ENCODE measurements at regions not wholly inside any gene's neighbourhood (a gene's known extent, or its start where the extent isn't known, plus 50 kb on each side); places are given as distances from the start of the nearest gene placed in this dataset.
"Not testable (repeated sequence)": the region's sequence is repeated elsewhere in the genome, so short reads cannot be mapped to it uniquely, and the experiment has no call there.

DNA sequence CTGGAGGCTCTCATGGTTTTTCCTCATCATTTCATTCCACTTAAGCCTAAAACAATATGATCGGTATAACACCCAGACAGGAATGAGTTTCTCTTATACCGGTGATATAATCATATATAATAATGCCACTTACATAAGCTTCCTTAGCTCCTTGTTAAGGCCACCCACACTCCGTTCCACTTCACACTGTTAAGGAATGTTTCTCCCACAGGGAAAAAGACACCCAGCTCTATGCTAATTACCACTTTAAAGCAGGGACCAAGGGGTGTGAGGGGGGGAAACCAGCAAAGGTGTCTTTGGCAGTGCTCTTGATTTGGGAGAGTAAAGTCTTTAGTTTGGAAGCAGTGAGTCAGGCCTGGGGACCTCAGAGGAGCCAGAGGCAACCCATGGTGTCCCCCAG, 245.4 kb downstream of the NPIPA7 start:
- DNase-seq: not testable (repeated sequence)

DNA sequence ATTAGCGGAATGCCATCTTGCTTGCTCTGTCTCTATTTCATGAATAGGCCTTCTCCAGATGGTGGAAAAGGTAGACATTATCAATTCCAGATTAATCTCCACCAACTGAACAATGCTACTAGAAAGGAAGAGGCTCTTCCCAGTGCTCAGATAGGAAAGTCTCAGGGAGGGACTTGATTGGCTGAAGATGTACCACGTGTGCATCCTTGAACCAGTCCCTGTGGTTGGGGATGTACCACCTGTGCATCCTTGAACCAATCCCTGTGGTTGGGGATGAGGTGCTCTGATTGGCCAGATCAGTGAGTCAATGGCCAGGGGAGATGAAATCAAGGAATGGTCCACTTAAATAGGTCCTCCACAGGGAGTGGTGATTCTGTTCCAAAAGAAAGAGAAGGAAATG, 246.2 kb downstream of the NPIPA7 start:
- not testable (repeated sequence) for DNase-seq

DNA sequence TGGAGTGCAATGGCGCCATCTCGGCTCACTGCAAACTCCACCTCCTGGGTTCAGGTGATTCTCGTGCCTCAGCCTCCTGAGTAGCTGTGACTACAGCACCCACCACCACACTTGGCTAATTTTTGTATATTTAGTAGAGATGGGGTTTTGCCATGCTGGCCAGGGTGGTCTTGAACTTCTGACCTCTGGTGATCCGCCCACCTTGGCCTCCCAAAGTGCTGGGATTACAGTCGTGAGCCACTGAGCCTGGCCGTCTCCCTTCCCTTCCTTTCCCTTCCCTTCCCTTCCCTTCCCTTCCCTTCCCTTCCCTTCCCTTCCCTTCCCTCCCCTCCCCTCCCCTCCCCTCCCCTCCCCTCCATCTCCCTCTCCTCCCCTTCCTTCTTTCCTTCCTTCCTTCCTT, 248.9 kb downstream of the NPIPA7 start:
- DNase-seq: not testable (repeated sequence)

DNA sequence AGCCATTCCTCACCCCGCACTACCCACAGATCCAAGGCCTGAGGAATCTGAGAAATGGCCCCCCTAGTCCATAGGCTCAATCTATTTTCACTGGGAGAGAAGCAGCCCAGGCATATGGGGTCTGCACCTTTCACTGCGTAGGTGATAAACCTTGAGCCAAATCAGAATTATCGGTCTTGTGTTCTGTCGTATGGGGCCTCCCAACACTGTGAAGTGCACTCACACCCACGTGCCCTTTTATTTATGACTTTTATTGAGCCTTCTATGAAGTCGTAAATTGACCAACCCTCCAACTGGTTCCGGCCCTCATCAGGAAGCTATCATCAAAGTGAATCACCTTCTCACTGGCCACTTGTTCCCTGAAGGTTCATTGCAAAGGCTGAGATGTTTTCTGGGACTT, 259.3 kb downstream of the NPIPA7 start:
- not testable (repeated sequence) for DNase-seq

DNA sequence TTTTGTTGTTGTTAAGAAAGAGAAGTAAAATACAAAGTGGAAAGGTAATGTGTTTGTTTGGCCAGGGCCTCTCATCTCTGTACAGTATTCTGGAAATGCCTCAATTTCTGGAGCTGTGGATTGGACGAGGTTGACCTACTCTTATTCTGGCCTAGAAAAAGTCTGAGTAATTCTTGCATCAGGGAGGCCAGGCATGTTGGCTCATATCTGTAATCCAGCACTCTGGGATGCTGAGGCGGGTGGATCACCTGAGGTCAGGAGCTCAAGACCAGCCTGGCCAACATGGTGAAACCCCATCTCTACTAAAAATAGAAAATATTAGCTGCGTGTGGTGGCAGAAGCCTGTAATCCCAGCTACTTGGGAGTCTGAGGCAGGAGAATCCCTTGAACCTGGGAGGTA, 259.8 kb downstream of the NPIPA7 start:
- DNase-seq: not testable (repeated sequence)

DNA sequence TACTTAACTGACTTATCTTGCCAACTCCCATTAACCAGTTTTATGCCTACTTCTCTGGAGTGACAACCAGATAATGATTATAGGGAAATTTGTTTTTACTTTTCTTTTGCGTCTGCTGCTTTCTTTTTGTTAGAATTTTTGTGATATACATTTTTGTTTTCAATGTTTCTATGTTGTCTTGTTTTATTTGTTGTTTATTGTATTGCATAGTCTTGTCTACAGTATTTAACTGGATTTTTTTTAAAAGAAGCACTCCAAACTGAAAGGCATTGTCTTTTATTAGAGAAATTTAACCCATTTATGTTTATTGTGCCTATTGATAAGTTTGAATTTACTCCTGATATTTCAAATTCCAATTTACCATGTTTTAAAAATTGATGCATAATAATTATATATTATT, 264.9 kb downstream of the NPIPA7 start:
- not testable (repeated sequence) for DNase-seq

DNA sequence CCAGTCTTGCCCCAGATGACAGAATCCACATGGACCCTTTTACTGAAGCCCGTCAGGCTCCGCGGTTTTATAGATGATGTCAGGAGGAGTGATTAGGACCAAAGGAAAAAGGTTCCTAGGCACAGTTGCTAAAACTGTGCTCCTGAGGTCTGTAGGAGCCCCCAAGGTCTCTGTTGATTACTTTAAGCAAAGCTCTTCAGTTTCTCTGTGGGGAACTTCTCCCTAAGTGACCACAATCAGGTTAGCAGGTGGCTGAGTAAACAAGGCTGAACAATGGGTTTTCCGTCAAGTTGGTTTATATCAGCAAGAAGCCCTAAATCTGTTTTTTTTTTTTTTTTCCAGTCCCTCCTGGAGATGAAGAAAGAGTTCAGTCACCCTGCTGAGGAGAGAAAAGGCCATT, 269.1 kb downstream of the NPIPA7 start:
- DNase-seq: not testable (repeated sequence)

DNA sequence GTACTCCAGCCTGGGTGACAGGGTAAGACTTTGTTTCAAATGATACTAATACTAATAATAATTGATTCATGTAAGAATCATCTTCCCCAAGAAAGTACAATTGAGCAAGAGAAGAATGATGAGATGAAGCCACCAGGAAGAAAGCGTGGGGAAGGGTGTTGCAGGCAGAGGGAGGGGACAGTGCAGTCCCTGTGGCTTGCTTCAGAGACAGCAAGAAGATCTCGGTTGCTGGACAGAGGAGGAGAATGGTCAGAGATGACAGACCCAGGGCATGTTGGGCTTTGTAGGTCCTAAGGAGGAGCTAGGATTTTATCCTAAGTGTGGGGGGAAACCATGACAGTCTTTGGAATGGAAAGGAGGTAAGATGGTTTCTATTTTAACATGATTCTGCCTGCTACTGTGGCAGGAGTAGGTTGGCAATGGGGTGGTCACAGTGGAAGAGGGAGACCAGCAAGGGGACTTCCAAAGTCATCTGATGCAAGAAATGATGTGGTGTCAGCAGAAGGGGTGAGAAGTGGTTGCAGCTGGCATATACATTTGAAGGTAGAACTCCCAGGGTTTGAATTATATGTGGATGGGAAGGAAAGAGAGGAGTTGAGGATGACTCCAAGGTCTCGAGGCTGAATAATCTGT, 293.4 kb downstream of the NPIPA7 start:
- DNase-seq: not testable (repeated sequence)

DNA sequence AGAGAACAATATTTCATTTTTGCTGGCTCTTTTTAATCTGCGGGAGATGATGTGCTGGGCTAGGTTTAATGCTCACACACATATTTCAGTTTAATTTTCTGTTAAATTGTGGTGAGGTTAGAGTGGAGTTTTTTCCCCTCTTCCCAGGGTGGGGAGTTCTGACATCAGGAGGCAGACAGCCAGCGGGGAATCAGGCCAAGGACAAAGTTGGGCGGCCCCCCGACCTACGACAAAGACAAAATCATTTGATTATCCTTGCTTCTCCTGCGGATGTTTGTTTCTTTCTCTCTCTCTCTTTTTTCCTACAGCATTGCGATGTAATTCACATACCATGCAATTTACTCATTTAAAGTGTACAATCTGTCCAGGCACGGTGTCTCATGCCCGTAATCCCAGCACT, 295.9 kb downstream of the NPIPA7 start:
- not testable (repeated sequence) for DNase-seq

DNA sequence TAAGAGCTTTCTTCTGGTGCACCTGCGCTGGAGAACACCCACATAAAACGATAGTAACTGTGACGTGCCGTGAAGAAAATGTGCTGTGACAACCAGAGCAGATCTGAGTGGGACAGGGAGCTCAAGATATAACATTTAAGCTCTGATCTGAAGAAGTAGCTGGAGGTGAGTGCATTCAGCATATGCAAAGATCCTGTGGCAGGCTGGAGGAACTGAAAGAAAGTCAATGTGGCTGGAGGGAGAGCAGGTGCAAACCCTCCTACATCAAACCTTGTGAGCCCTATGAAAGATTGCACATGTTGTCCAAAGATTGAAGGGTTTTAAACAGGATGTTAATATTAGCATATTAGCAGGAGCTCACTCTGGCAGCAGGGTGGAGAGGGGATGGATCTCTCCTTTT, 342.9 kb downstream of the NPIPA7 start:
- DNase-seq: not testable (repeated sequence)

DNA sequence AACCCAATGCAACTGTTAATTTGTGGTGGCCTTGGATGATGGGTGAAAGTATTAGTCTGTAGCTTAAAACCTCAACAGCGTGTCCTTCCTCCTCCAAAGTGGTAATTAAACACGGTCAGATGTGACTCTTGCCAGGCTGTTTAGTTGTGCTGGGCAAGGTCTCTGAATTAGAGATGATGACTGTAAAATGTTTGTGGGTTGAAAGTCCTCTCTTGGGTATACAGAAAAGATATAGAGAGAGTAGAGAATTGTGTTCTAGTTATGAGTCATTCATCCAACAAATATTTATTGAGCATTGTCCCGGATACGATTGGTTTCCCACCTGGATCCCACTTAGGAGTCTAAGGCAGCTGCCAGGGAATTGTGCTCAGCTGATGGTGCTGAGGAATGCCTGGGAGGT, 343.7 kb downstream of the NPIPA7 start:
- DNase-seq: not testable (repeated sequence)

DNA sequence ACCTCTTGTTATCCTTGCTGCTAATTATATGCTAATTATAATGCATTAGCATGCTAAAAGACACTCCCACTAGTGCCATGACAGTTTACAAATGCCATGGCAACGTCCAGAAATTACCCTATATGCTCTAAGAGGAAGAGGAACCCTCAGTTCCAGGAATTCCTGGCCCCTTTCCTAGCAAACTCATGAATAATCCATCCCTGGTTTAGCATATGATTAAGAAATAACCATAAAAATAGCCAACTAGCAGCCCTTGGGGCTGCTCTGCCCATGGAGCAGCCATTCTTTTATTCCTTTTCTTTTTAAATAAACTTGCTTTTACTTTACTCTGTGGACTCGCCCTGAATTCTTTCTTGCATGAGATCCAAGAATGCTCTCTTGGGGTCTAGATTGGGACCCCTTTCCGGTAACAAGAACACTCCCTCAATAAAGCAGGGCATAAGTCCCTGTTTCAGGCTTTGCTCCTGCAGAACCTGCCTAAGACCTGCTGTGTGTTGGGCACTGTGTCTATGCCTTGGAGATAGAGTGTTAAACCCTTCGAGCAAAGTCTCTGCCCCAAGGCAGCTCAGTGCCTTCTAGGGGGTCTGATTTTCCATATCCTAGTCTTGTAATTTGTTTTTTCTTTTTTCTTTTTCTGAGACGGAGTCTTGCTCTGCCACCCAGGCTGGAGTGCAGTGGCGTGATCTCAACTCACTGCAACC, 345.0 kb downstream of the NPIPA7 start:
- not testable (repeated sequence) for DNase-seq

DNA sequence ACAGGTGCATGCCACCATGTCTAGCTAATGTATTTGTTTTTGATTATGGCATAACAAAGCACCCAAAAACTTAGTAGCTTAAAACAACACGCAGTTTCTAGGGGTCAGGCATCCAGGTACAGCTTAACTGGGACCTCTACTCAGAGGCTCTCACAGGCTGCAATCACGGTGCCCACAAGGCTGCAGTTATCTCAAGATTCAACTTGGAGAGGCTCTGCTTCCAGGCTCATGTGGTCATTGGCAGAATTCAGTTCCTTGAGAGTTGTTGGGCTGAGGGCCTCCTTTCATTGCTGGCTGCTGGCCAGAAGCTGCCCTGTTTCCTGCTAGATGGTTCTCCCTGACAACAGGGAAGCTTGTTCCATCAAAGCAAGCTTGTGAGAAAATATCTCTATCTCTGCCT, 348.1 kb downstream of the NPIPA7 start:
- DNase-seq: not testable (repeated sequence)

DNA sequence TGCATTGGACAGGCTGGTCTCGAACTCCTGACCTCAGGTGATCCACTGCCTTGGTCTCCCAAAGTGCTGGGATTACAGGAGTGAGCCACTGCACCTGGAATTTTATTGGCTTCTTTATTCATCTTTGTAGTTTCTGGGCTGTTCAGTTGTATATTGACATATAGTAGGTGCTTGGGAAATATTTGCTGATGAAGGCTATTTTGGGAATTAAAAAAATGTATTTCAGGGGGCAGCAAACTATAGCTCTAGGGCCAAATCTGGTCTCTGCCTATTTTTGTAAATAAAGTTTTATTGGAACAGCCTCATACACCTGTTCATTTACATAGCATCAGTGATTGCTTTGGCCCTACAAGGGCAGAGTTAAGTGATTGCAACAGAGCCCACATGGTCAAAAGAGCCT, 363.6 kb downstream of the NPIPA7 start:
- not testable (repeated sequence) for DNase-seq

DNA sequence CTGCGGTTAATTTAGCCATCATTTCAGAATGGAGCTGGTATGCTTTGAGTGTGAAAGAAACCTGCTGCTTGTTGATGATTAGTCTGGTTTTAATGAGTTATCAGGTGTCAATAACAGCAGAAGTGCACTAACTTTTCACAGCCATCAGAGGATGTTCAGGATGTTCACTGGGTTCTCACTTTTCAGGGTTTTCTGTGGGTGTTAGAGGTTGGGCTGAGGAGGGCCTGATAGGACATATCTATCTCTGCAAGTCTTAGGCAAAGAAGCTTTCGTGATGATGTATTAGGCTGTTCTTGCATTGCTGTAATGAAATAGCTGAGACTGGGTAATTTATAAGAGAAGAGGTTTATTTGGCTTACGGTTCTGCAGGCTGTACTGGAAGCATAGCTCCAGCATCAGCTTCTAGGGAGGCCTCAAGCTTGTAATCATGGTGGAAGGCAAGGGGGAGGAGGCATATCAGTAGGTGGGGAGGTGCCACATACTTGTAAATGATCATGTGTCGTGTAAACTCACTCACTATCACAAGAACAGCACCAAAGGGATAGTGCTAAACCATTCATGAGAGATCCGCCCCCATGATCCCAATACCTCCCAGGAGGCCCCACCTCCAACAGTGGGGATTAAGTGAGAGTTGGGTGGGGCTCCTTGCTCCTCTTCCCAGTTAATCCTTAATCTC, 376.2 kb downstream of the NPIPA7 start:
- DNase-seq: not testable (repeated sequence)

DNA sequence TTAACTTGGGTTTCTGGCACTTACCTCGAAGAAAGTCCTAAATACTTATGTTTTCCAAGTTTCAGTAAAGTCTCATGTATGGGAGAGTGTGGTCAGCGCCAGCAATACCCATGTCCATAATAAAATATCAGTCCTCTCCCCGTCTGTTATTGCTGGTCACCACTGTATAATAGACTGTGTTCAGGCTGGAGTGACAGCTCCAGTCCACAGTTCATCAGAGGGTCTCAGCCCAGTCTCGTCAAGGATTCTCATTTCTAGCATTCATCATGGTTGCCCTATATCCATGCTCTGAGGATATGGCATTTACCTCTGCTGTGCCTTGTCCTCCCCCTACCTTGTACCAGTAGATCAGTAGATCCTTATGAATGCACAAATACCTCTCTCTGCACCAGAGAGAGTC, 384.5 kb downstream of the NPIPA7 start:
- no peak for DNase-seq

DNA sequence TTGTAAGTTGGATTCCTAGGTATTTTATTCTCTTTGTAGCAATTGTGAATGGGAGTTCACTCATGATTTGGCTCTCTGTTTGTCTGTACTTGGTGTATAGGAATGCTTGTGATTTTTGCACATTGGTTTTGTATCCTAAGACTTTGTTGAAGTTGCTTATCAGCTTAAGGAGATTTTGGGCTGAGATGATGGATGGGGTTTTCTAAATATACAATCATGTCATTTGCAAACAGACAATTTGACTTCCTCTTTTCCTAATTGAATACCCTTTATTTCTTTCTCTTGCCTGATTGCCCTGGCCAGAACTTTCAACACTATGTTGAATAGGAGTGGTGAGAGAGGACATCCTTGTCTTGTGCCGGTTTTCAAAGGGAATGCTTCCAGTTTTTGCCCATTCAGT, 391.8 kb downstream of the NPIPA7 start:
- DNase-seq: not testable (repeated sequence)

DNA sequence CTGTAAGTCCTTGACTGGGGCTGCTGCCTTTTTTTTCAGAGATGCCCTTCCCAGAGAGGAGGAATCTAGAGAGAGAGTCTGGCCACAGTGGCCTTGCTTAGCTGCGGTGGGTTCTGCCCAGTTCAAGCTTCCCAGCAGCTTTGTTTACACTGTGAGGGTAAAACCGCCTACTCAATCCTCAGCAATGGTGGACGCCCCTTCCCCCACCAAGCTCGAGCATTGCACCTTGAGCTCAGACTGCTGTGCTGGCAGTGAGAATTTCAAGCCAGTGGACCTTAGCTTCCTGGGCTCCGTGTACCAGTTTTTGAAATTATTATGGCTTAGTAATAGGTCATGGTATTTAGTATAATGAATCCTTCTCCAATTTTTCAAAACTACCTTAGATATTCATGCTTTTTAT, 395.4 kb downstream of the NPIPA7 start:
- DNase-seq: no peak

DNA sequence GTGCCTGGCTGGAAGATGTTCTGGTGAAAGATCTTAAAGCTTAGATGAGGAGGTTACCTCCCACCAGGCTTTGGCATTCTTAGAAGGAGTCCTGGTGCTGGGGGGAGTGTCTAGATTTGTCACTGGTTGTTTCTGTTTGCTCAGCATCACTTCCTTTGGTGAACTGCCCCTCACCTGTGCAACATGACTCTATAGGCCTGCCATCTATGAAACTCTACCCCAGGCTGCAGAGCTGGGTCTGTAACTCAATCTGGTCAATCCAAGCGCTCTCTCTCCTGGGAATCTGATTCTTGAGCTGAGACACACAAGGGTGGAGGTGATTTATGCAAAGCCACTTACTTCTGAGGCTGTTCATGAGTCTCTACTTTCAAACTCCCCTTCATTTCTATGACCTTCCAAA, 399.4 kb downstream of the NPIPA7 start:
- no peak for DNase-seq

DNA sequence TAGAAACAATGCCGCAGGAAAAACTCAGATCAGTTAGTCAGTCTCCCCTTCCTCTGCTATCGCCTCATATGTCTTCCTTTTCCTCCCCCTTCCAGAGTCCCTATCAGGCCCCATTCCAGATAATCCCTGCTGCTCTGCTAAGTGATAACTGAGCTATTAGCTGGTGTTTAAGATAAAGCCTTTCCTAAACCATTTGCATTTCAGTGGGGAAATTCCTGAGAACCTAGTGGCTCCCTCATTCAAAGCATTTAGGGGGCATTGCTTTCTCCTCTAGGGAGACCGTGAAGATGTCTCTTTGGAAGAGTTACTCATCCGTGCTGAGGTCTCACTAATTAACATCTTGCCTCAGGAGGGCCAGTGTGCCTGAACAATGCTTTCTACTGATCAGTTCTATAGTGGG, 401.6 kb downstream of the NPIPA7 start:
- no peak for DNase-seq

DNA sequence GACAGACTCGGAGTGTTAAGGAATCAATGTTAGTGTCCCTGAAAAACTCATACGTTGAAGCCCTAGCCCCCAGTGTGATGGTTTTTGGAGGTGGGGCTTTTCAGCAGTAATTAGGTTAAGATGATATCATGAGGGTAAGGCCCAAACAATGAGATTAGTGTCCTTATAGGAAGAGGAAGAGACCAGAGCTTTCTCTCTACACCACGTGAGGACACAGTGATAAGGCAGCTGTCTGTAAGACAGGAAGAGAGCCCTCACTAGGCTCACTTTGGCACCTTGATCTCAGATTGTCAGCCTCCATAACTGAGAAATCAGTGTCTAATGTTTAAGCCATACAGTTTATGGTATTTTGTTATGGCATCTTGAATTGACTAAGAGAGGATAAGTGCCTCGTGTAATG, 403.2 kb downstream of the NPIPA7 start:
- no peak for DNase-seq

DNA sequence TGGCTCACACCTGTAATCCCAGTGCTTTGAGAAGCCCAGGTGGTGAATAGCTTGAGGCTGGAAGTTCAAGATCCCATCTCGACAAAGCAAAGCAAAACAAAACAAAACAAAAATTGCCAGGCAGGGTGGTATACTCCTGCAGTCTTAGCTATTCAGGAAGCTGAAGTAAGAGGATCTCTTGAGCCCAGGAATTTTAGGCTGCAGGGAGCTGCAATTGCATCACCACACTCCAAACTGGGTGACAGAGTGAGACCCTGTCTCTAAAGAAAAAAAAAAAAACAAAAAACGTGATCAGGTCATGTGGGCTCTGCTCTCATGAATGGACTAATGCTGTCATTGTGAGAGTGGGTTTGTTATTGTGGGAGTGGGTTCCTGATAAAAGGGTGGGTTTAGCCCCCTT, 409.1 kb downstream of the NPIPA7 start:
- DNase-seq: no peak

DNA sequence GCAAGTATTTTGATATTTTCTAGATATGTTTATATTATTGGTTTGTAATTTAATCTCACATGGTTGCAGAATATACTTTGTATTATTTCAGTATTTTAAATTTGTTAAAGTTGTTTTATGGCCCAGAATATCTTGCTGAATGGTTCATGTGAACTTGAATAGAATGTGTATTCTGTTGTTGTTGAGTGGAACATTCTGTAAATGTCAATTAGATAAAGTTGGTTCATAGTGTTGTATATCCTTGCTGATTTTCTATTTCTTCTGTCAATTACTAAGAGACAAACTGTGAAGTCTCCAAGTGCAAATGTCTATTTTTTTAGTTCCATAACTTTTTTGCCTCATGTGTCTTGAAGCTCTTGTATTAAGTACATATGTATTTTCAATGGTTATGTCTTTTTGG, 411.7 kb downstream of the NPIPA7 start:
- no peak for DNase-seq

DNA sequence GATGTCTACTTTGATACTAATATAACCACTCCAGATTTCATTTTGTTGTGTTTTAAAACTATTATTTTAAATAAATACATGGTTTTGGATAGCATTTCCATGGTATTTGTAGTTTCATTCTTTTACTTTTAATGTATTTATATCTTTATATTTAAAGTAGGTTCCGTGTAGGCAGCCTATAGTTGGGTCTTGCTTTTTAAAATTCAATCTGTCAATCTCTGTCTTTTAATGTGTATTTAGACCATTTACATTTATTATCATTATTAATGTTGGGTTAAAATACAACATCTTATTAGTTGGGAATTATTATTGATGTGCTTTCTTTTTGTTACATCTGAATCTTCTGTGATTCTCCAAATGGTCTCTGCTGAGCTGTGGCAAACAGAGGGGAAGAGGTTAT, 412.1 kb downstream of the NPIPA7 start:
- DNase-seq: no peak

All from fibroblast of skin of abdomen (primary cell).